ENCODE measurements at regions not wholly inside any gene's neighbourhood (a gene's known extent, or its start where the extent isn't known, plus 50 kb on each side); places are given as distances from the start of the nearest gene placed in this dataset.

DNA sequence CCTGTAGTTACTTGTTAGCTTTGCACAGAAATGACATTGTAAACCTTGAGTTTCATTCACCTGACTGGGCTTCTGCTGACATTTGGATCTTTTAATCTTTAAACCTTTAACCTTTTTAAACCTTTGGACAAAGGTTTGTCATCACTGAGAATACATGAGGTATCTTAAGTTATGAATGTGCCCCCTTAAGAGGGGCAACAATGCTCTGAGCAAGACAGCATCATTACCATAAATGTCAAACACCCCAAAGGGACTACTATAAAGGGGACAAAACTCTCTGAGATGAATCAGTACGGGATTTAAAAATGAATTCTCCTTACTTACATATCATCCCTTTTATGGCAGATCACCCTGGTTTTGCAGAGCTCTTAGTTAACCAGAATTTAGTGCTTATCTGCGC lies 203.3 kb downstream of the COG6 start:
- Histone ChIP-seq H3K27me3 (no peaks in the 10 kb centered on the region), H3K4me3 (no peak overlapping the region), H3K27ac (no peak overlapping the region), H3K36me3 (no peaks in the 10 kb centered on the region), H3K4me1 (no peaks in the 10 kb centered on the region), H3K9me3 (no peaks in the 10 kb centered on the region)
- no peak for TF ChIP-seq CTCF (IDR thresholded peaks at IDR 0.05)
- TF ChIP-seq POLR2A (IDR thresholded peaks at IDR 0.05) = no peak
- DNase-seq = no peak

DNA sequence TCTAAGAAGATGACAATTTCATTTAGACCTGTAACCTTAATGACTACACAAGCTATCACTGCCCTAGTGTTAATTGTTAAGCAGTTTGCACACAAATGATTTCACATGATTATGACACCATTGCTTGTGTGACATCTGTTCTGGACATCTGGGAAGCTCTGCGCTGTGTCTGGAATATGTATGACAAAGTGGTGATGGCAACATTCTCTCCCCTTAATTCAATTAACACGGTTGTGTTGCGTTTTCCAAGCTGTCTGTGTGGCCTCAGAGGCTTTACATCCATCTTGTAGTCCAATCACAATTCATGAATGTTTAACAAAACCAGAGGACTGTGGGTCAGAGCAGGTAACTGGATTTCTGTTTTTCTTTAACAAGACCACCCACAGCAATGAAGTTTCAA lies 204.4 kb downstream of the COG6 start:
- H3K36me3 ChIP-seq = no peaks in the 10 kb centered on the region
- H3K4me1 ChIP-seq = no peaks in the 10 kb centered on the region
- H3K27me3 ChIP-seq = no peaks in the 10 kb centered on the region
- no peak overlapping the region for H3K4me3 ChIP-seq
- DNase-seq = no peak
- no peak for TF ChIP-seq POLR2A (IDR thresholded peaks at IDR 0.05)
- TF ChIP-seq CTCF (IDR thresholded peaks at IDR 0.05) = no peak
- no peak overlapping the region for H3K27ac ChIP-seq
- H3K9me3 ChIP-seq = no peaks in the 10 kb centered on the region

- no peaks in the 10 kb centered on the region for H3K9me3 ChIP-seq
- TF ChIP-seq POLR2A (IDR thresholded peaks at IDR 0.05) = no peak
- TF ChIP-seq CTCF (IDR thresholded peaks at IDR 0.05) = no peak
- no peaks in the 10 kb centered on the region for H3K36me3 ChIP-seq
- no peak overlapping the region for H3K4me3 ChIP-seq
- DNase-seq = no peak
- no peak overlapping the region for H3K27ac ChIP-seq
- no peaks in the 10 kb centered on the region for H3K4me1 ChIP-seq
- H3K27me3 ChIP-seq = no peaks in the 10 kb centered on the region
Measured at GRCh38 chr13:39862900-39863299, 207.4 kb downstream of the COG6 start.

- Histone ChIP-seq H3K4me1 (no peaks in the 10 kb centered on the region), H3K4me3 (no peak overlapping the region), H3K9me3 (no peaks in the 10 kb centered on the region), H3K36me3 (no peaks in the 10 kb centered on the region), H3K27ac (no peak overlapping the region), H3K27me3 (no peaks in the 10 kb centered on the region)
- TF ChIP-seq POLR2A (IDR thresholded peaks at IDR 0.05) (no peak), CTCF (IDR thresholded peaks at IDR 0.05) (no peak)
- DNase-seq = no peak
Measured at GRCh38 chr13:39864221-39864620, 208.8 kb downstream of the COG6 start.

DNA sequence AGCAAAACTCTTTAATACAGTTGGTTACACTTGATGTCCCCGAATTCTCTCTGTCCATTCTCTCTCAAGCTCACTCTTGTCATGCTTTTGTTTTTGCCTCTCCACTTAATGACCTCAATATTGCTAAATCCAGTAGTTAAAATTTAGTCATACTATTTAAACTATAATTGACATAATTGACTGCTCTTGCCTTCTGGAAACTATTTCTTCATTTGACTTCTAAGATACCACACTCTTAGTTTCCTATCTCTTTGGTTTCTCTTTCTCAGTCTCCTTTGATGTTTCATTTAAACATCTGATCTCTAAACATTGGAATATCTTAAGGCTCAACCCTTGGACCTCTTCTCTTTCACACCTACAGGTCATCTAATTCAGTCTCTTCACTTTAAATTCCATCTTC lies 211.3 kb downstream of the COG6 start:
- Histone ChIP-seq H3K4me3 (no peak overlapping the region), H3K27ac (no peak overlapping the region), H3K27me3 (no peaks in the 10 kb centered on the region), H3K36me3 (no peaks in the 10 kb centered on the region), H3K9me3 (no peaks in the 10 kb centered on the region), H3K4me1 (no peaks in the 10 kb centered on the region)
- TF ChIP-seq POLR2A (IDR thresholded peaks at IDR 0.05) = no peak
- no peak for TF ChIP-seq CTCF (IDR thresholded peaks at IDR 0.05)
- no peak for DNase-seq

- H3K27me3 ChIP-seq = no peaks in the 10 kb centered on the region
- DNase-seq = no peak
- no peaks in the 10 kb centered on the region for H3K9me3 ChIP-seq
- H3K4me1 ChIP-seq = no peaks in the 10 kb centered on the region
- no peaks in the 10 kb centered on the region for H3K36me3 ChIP-seq
- no peak overlapping the region for H3K27ac ChIP-seq
- TF ChIP-seq POLR2A (IDR thresholded peaks at IDR 0.05) = no peak
- TF ChIP-seq CTCF (IDR thresholded peaks at IDR 0.05) = no peak
- H3K4me3 ChIP-seq = no peak overlapping the region
Measured at GRCh38 chr13:39867807-39868206, 212.3 kb downstream of the COG6 start.

Measured in Peyer's patch (tissue), 4 donors.